GM18909 (cell line): ENCODE measurements at regions not wholly inside any gene's neighbourhood (a gene's known extent, or its start where the extent isn't known, plus 50 kb on each side); places are given as distances from the start of the nearest gene placed in this dataset.

ENCODE experiments used
- ATAC-seq: cut with Tn5 transposase; IDR thresholded peaks from one replicate; pipeline ENCODE4 v1.9.1; 2021; ENCODE audit warnings: mild to moderate bottlenecking; ENCODE audit not compliant: unreplicated experiment, poor library complexity

- no peak for ATAC-seq
Measured at GRCh38 chr6:14450133-14450504, 332.5 kb downstream of the CD83 start.

DNA sequence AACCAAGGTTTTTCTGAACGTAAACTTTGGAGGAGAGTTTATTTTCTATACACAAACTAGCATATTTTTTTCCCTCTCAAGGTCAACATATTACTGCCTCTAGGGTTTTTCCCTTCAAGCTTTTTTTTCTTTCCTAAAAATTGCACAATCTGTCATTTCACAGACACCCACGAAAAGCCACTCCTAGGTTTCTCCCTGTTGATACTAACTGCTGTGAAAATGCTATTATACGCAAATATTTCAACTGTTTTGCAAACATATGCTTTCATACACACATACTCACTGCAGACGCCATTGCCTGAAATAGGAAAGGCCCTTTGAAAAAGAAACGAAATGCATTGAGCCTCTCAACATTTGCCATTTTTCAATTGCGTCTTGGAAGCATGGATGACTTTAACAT lies 333.0 kb downstream of the CD83 start:
- no peak for ATAC-seq

- ATAC-seq: no peak
Measured at GRCh38 chr6:14451594-14452374, 334.2 kb downstream of the CD83 start.

DNA sequence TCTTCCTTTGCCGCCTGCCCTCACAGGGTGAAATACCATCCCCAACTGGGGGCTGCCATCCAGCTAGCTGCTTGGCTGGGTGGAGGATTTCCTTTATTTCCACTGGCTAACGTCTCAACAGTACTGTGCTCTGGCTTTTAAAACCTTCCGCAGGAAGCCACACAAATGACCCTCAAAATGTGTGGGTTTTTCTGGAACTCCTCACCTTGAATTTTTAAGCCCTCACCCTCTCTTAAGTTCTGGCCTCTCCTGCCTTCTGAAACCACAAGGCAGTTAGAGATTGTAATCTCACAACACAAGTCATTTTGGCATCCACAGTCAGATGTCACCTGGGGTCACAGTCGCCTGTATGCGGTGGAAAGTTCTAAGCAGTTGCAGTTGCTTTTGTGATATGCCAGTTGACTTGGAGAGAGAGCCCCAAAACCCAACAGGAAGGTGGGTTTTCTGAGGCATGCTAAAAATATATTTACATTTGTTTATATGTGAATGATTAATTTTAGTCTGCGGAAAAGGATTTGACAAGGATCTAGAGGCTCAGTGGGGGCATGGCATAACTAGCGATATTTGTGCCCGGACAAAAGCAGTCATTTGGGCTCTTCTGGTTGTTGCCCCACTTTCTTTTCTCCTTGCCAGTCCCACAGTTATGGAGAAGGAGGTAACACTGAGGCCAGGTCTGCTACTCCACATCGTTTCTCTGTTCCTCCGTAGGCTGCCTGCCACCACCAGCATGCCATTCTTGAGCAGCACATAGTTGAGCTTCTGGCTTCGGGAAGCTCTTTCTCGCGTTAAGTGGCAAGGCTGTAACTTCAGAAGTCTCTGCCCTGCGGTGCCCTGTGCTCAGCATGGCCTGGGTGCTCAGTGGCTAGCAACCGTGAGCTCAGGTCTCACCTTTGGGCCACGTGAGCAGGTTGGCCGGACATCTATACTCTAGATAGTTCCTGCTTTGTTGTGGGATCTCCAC lies 335.3 kb downstream of the CD83 start:
- peak; percentile 72 for ATAC-seq

DNA sequence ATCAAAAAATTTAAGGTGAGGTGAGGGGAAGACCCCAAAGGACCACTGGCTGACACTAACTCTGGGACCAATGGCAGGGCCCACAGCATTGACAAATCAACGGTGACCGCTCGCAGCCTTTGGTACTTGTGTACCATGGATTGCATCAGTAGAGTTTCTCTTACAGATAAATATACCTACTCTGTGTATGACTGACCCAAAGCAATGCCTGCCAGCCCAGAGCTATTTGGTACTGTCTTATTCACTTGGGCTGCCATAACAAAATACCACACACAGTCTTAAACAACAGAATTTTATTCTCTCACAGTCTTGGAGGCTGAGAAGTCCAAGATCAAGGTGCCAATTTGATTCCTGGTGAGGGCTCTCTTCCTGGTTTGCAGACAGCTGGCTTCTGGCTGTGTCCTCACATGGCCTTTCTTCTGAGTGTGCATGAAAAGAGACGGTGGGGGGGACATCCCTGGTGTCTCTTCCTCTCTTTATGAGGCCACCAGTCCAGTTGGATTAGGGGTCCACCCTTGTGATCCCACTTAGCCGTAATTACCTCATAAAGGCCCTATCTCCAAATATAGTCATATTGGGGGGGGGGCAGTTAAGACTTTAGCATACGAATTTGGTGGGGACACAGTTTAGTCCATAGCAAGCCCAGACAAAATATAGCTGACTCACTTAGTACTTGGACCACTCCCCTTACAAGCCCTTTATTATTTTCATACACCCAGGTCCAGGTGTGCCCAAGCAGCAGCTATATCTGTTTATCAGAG lies 336.3 kb downstream of the CD83 start:
- ATAC-seq: no peak

GRCh38 chr6:14454473-14454775 lies 336.9 kb downstream of the CD83 start:
- no peak for ATAC-seq

- ATAC-seq: no peak
Measured at GRCh38 chr6:14455427-14455826, 337.9 kb downstream of the CD83 start.

DNA sequence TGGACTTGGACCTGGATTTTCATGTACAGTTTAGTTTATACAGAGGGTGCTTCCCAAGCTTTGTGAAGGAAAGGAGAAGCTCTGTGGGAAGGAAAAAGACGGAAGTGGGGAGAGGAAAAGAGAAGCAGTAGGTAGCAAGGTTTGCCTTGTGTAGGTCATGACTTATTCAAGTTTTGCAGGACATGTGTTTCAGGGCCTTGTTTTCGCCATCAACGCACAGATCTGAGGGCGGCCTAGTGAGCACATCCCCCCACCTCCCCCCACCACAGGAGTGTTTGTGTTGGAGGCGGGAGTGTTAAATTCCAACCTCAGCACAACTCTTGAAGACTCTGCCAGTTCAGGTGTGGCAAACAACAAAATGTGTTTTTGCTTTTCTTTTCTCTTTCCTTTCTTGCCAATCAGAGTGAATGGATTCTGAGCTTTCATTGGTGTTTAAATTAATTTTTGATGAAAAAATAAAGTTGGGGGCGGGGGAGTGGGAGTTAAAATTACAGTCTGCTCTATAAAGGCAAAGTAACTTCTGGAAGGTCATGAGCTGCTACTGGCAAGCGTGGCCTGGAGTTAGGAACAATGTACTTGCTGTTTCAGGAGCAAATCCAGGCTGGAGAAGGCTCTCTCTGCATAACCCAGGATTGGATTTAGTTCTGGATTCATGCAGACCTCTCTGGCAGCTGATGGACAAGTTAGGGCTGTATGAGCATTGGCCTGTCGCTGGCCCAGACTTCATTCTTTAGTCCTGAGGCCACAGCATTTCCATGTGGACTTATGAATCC lies 338.5 kb downstream of the CD83 start:
- ATAC-seq: no peak

- ATAC-seq: no peak
Measured at GRCh38 chr6:14456941-14457340, 339.4 kb downstream of the CD83 start.

DNA sequence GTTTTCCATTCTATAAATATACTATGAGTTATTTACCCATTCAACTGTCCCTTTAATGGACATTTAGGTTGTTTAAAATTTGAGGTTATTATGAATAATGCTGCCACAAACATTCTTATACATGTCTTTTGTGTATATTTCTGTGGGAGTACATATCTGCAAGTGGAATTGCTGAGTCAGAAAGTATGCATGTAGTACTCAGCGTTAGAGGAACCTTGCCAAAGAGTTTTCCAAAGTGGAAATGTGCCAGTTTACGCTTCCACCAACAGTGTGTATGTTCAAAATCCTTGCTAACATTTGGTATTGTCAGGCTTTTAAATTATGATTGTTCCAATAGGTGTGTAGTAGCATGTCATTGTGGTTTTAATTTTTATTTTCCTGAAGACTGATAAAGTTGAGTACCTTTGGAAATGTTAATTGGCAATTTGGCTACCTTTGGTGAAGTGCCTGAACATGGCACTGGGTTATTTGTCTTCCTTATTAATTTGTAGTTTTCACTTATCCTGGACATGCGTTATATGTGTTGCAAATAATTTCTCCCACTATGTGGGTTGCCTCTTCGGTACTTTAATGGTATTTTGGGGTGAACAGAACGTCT lies 341.2 kb downstream of the CD83 start:
- ATAC-seq: no peak

GRCh38 chr6:14459315-14459714 lies 341.7 kb downstream of the CD83 start:
- ATAC-seq: no peak

DNA sequence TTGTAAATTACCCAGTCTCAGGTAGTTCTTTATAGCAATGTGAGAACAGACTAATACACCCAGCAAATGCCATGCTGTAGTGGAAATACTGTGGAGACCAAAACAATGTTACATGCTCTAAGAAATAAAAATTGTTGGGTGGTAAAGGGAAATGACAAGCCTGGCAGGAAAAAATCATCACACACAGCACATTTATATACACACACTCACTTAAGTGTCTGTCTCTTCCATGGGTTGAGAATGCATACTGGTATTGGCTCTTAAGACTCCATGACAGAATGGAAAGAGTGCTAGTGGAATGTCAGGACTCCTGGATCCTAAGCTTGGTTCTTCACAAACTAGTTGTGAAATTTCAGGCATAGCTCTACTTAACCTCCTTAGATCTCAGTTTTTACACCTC lies 343.0 kb downstream of the CD83 start:
- ATAC-seq: no peak

- ATAC-seq: no peak
Measured at GRCh38 chr6:14462135-14462534, 344.6 kb downstream of the CD83 start.

- no peak for ATAC-seq
Measured at GRCh38 chr6:14462566-14462965, 345.0 kb downstream of the CD83 start.

DNA sequence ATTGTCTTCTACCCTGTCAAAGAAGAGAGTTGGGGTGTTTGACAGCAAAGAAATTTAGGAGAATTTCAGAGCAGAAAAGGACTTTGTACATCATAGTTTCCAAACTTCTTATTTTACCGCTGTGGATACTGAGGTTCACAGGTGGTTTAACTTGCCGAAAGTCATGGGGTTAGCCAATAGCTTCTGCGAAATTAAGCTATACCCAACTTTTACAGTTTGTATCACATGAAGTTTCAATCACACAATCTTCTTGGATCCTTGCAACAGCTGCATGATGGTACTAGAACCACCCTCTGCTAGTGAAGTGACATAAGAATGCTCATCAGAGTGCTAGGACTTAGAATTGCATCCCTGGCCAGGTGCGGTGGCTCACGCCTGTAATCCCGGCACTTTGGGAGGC lies 345.5 kb downstream of the CD83 start:
- ATAC-seq: no peak

DNA sequence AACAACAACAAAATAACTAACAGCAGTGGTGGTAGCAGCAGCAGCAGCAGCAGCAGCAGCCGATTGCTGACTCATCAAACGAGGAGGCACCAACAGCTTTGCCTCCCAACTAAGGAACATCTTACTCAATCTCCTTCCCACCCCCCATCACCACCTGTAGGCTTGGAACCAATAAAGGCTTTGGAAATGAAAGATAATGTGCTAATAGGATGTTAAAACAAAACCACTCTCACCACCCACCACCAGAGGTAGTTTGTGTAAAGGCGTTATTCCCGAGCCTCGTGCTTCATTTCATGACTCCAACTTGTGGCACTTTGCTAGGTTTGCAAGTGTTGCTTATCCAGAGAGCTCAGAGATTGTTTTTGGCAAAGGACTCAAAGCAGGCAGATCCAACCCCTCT lies 346.5 kb downstream of the CD83 start:
- no peak for ATAC-seq

DNA sequence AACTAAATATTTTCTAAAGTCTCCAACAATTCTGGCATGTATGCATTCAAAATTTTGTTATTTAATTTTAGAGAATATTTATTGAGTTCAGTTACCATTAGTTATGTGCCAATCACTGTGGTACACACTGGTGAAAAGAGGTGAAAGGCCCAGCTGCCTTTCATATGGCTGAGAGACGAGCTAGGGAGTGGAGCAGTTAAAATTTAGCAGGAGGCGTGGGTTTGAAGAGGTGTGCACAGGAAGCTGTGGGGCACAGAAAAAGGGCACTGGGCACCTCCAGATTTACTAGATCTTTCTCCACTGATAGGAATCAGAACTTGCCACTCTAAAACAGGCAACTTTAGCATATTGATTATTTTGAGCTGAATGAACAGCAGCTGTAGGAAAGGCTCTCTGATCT lies 347.1 kb downstream of the CD83 start:
- ATAC-seq: no peak

GRCh38 chr6:14466278-14466677 lies 348.7 kb downstream of the CD83 start:
- no peak for ATAC-seq

- no peak for ATAC-seq
Measured at GRCh38 chr6:14467591-14467990, 350.0 kb downstream of the CD83 start.
